Lung (tissue), 11 donors: ENCODE measurements at regions not wholly inside any gene's neighbourhood (a gene's known extent, or its start where the extent isn't known, plus 50 kb on each side); places are given as distances from the start of the nearest gene placed in this dataset.

ENCODE experiments used
- ATAC-seq: fragments of 200-7000 bp; cut with Tn5 transposase; one replicate; pipeline ENCODE4 v1.9.1; 2020; ENCODE audit warnings: moderate number of reproducible peaks; ENCODE audit not compliant: insufficient read depth, low FRiP score
- DNase-seq, 3 donors: peaks; one replicate each; pipeline ENCODE4 v3.0.0-alpha.2; 2013 to 2017
- H3K27ac ChIP-seq, 2 donors: one replicate each; pipeline ENCODE4 v1.5.1; 2013; ENCODE audit warnings: mild to moderate bottlenecking in 2 of 2, moderate library complexity in 2 of 2, control low read depth in 1 of 2, inconsistent platforms in 1 of 2, low read depth in 1 of 2, low read length in 1 of 2
- H3K27me3 ChIP-seq, 3 donors: one replicate each; pipeline ENCODE4 v1.5.1; 2013; ENCODE audit warnings: low read length in 2 of 3; ENCODE audit not compliant: control insufficient read depth in 3 of 3, insufficient read depth in 3 of 3
- H3K36me3 ChIP-seq, 4 donors: one replicate each; pipeline ENCODE4 v1.5.1; 2013; ENCODE audit warnings: low read length in 4 of 4, mild to moderate bottlenecking in 1 of 4, moderate library complexity in 1 of 4; ENCODE audit not compliant: control insufficient read depth in 4 of 4, insufficient read depth in 4 of 4
- H3K4me1 ChIP-seq, 5 donors: one replicate each; pipeline ENCODE4 v1.5.1; 2013; ENCODE audit warnings: low read length in 5 of 5, mild to moderate bottlenecking in 2 of 5, moderate library complexity in 1 of 5; ENCODE audit not compliant: control insufficient read depth in 5 of 5, insufficient read depth in 5 of 5
- H3K4me3 ChIP-seq: one replicate; pipeline ENCODE4 v1.5.1; 2013; ENCODE audit warnings: mild to moderate bottlenecking, control low read depth, moderate library complexity
- H3K9ac ChIP-seq, 2 donors: one replicate each; pipeline ENCODE4 v1.5.1; 2013; ENCODE audit warnings: low read length in 2 of 2, control low read depth in 1 of 2; ENCODE audit not compliant: insufficient read depth in 1 of 2
- H3K9me3 ChIP-seq, 4 donors: one replicate each; pipeline ENCODE4 v1.5.1; 2013; ENCODE audit warnings: low read length in 3 of 4, mild to moderate bottlenecking in 1 of 4, moderate library complexity in 1 of 4; ENCODE audit not compliant: control insufficient read depth in 4 of 4, insufficient read depth in 3 of 4
- CTCF ChIP-seq: IDR thresholded peaks from 2 replicates; pipeline ENCODE4 v1.5.1; 2012; ENCODE audit warnings: mild to moderate bottlenecking; ENCODE audit errors: control extremely low read depth, extremely low read depth
- WGBS, 2 donors: extraction: QIAGEN DNeasy Blood & Tissue Kit; methylation state at CpG; one replicate each; pipeline ENCODE4 v1.1.7; 2013; 5-methylcytosine and 5-hydroxymethylcytosine counted together
- donor health status: control.
- donor health status: control.
- donor health status: Bipolar disorder and iron deficiency.
- donor health status: healthy.
- donor health status: DM: yes; HTN: yes; CAD: no.

DNA sequence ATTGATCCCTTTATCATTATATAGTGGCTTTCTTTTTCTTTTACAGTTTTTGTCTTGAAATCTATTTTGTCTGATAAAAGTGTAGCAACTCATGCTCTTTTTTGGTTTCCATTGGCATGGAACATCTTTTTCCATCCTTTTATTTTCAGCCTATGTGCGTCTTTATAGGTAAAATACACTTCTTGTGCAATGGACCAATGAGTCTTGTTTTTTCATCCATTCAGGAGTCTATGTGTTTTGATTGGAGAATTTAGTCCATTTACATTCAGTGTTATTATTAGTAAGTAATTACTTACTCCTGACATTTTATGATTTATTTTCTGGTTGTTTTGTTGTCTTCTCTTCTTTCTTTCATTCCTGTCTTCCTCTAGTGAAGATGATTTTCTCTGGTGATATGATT, 66.4 kb upstream of the IL2 start:
- Histone ChIP-seq H3K27me3 (no peaks in the 10 kb centered on the region), H3K4me3 (no peak overlapping the region), H3K9ac (no peak overlapping the region), H3K36me3 (no peaks in the 10 kb centered on the region), H3K27ac (no peak overlapping the region), H3K4me1 (no peaks in the 10 kb centered on the region), H3K9me3 (peaks cover 0 to 2% (median 1%) of the 10 kb centered on the region in 4 donors)
- WGBS, 2 donors: 39 to 92% methylated on average over 1 of the region's 1 CpG
- ATAC-seq (no peak), DNase-seq (no peak)
- TF ChIP-seq CTCF: no peak

GRCh38 chr4:122517345-122517744, 60.8 kb upstream of the IL2 start:
- Histone ChIP-seq H3K9me3 (no peaks in the 10 kb centered on the region), H3K36me3 (no peaks in the 10 kb centered on the region), H3K27me3 (no peaks in the 10 kb centered on the region), H3K4me1 (no peaks in the 10 kb centered on the region), H3K4me3 (no peak overlapping the region), H3K9ac (no peak overlapping the region), H3K27ac (no peak overlapping the region)
- ATAC-seq (no peak), DNase-seq (no peak)
- WGBS, 2 donors: 59 to 70% methylated on average over 1 of the region's 1 CpG
- no peak for TF ChIP-seq CTCF

- peaks cover 0 to 2% (median 0%) of the 10 kb centered on the region in 4 donors for H3K9me3 ChIP-seq
- no peak overlapping the region for H3K9ac ChIP-seq
- no peaks in the 10 kb centered on the region for H3K27me3 ChIP-seq
- 77% methylated on average over 1 of the region's 1 CpG for WGBS, 2 donors
- H3K36me3 ChIP-seq: no peaks in the 10 kb centered on the region
- no peak overlapping the region for H3K4me3 ChIP-seq
- no peak for ATAC-seq
- H3K4me1 ChIP-seq: no peaks in the 10 kb centered on the region
- no peak for TF ChIP-seq CTCF
- no peak for DNase-seq
- no peak overlapping the region for H3K27ac ChIP-seq
Observed at GRCh38 chr4:122516376-122516775, 59.9 kb upstream of the IL2 start.

DNA sequence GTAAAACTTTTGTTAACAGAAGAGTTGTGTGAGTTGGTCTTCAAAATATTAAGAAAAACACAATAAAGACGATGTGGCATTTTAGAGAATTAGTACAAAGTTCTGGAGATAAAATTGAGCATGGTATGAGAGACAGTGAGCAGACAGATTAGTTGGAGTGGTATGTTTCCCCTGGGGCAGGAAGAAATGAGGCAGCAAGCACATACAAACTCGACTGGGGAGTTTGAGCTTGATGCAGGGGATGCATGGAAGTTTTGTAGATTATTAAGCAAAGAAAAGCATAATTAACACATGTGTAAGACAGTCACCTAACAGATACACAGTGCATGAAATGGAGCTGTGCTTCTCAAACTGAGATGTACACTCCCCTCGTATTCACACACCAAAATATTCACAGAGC, 58.1 kb upstream of the IL2 start:
- no peak for ATAC-seq
- no peaks in the 10 kb centered on the region for H3K4me1 ChIP-seq
- no peak overlapping the region for H3K27ac ChIP-seq
- H3K9ac ChIP-seq: no peak overlapping the region
- DNase-seq: no peak
- no peaks in the 10 kb centered on the region for H3K36me3 ChIP-seq
- no peaks in the 10 kb centered on the region for H3K27me3 ChIP-seq
- peaks cover 0 to 2% (median 0%) of the 10 kb centered on the region in 4 donors for H3K9me3 ChIP-seq
- H3K4me3 ChIP-seq: no peak overlapping the region
- 64 to 80% methylated on average over 3 of the region's 3 CpGs for WGBS, 2 donors
- no peak for TF ChIP-seq CTCF
